Posterior vena cava (tissue), 2 donors: ENCODE measurements at regions not wholly inside any gene's neighbourhood (a gene's known extent, or its start where the extent isn't known, plus 50 kb on each side); places are given as distances from the start of the nearest gene placed in this dataset.

Experiments used
- DNase-seq: peaks from one replicate; pipeline ENCODE4 v3.0.0-alpha.2; 2020; ENCODE audit warnings: low spot score
- intact Hi-C, 2 donors: fragments of 100-400 bp; cut with DNase I; formaldehyde crosslinking; loops; one replicate each; pipeline versions ENCODE4 v1.14.1 to v1.14.2; 2022 to 2023
- donor health status: DM: yes; HTN: yes; CAD: no.
- donor health status: DM: yes; HTN: yes; CAD: no.

- intact Hi-C loops, result no loop called here
- DNase-seq, result no peak
Observed at GRCh38 chr11:42502151-42502550, 809.6 kb upstream of the API5 start.

GRCh38 chr11:42521994-42522393 is 789.8 kb upstream of the API5 start:
- intact Hi-C loops, result loop anchor here in 1 of 2 donors (5.0 kb wide), 1 partner anchor 905 kb away; no protein-coding TSS in a partner anchor
- no peak for DNase-seq

GRCh38 chr11:42524534-42525227 is 787.1 kb upstream of the API5 start:
- DNase-seq, result no peak
- intact Hi-C loops, result loop anchor here in 1 of 2 donors (5.0 kb wide), 1 partner anchor 907 kb away; no protein-coding TSS in a partner anchor

GRCh38 chr11:42526426-42526825 is 785.4 kb upstream of the API5 start:
- intact Hi-C loops, result no loop called here
- no peak for DNase-seq

- DNase-seq, result no peak
- intact Hi-C loops, result no loop called here
Observed at GRCh38 chr11:42528471-42528870, 783.3 kb upstream of the API5 start.

- intact Hi-C loops, result no loop called here
- DNase-seq, result no peak
Observed at GRCh38 chr11:42528911-42529310, 782.9 kb upstream of the API5 start.

GRCh38 chr11:42536611-42537360 is 775.0 kb upstream of the API5 start:
- intact Hi-C loops, result no loop called here
- no peak for DNase-seq

GRCh38 chr11:42542336-42542735 is 769.5 kb upstream of the API5 start:
- intact Hi-C loops, result no loop called here
- no peak for DNase-seq

GRCh38 chr11:42543844-42544419 is 767.9 kb upstream of the API5 start:
- intact Hi-C loops, result no loop called here
- no peak for DNase-seq

- intact Hi-C loops, result no loop called here
- no peak for DNase-seq
Observed at GRCh38 chr11:42544726-42545125, 767.1 kb upstream of the API5 start.

GRCh38 chr11:42545954-42546353 is 765.8 kb upstream of the API5 start:
- no peak for DNase-seq
- intact Hi-C loops, result no loop called here

GRCh38 chr11:42552786-42553185 is 759.0 kb upstream of the API5 start:
- intact Hi-C loops, result no loop called here
- no peak for DNase-seq

- intact Hi-C loops, result no loop called here
- no peak for DNase-seq
Observed at GRCh38 chr11:42555190-42555589, 756.6 kb upstream of the API5 start.

- intact Hi-C loops, result no loop called here
- DNase-seq, result no peak
Observed at GRCh38 chr11:42571131-42571877, 740.5 kb upstream of the API5 start.

GRCh38 chr11:42571878-42572610 is 739.8 kb upstream of the API5 start:
- intact Hi-C loops, result no loop called here
- DNase-seq, result no peak

- intact Hi-C loops, result no loop called here
- no peak for DNase-seq
Observed at GRCh38 chr11:42576318-42576717, 735.5 kb upstream of the API5 start.

- intact Hi-C loops, result no loop called here
- no peak for DNase-seq
Observed at GRCh38 chr11:42589286-42589685, 722.5 kb upstream of the API5 start.

GRCh38 chr11:42591841-42592240 is 720.0 kb upstream of the API5 start:
- DNase-seq, result no peak
- intact Hi-C loops, result no loop called here

GRCh38 chr11:42593441-42593840 is 718.4 kb upstream of the API5 start:
- no peak for DNase-seq
- intact Hi-C loops, result no loop called here
